ENCODE measurements at regions not wholly inside any gene's neighbourhood (a gene's known extent, or its start where the extent isn't known, plus 50 kb on each side); places are given as distances from the start of the nearest gene placed in this dataset.

- TF ChIP-seq CTCF (conservative IDR thresholded peaks at IDR 0.05): no peak
- no peak for TF ChIP-seq ZFX (IDR thresholded peaks at IDR 0.05)
These were observed 88.9 kb downstream of the SIK1 start for GRCh38 chr21:43337901-43338655.

Data from C4-2B (cell line).